HG03066 (cell line): ENCODE measurements at regions not wholly inside any gene's neighbourhood (a gene's known extent, or its start where the extent isn't known, plus 50 kb on each side); places are given as distances from the start of the nearest gene placed in this dataset.

ENCODE experiments used
- ATAC-seq: cut with Tn5 transposase; IDR thresholded peaks from one replicate; pipeline ENCODE4 v1.9.1; 2021; ENCODE audit warnings: low read depth; ENCODE audit not compliant: unreplicated experiment

- ATAC-seq, result no peak
Measured at GRCh38 chrX:42459735-42460134, 318.2 kb downstream of the PPP1R2C start.

GRCh38 chrX:42456176-42456700 is 321.7 kb downstream of the PPP1R2C start:
- ATAC-seq, result no peak

GRCh38 chrX:42450228-42450627 is 327.7 kb downstream of the PPP1R2C start:
- no peak for ATAC-seq

- no peak for ATAC-seq
Measured at GRCh38 chrX:42443267-42443666, 334.7 kb downstream of the PPP1R2C start.

GRCh38 chrX:42442745-42443144 is 335.2 kb downstream of the PPP1R2C start:
- no peak for ATAC-seq

- no peak for ATAC-seq
Measured at GRCh38 chrX:42437211-42437610, 340.8 kb downstream of the PPP1R2C start.

- ATAC-seq, result no peak
Measured at GRCh38 chrX:42434458-42435166, 343.4 kb downstream of the PPP1R2C start.

GRCh38 chrX:42432552-42432951 is 345.4 kb downstream of the PPP1R2C start:
- no peak for ATAC-seq

- no peak for ATAC-seq
Measured at GRCh38 chrX:42422961-42423360, 355.0 kb downstream of the PPP1R2C start.

GRCh38 chrX:42420426-42420825 is 357.5 kb downstream of the PPP1R2C start:
- no peak for ATAC-seq

- ATAC-seq, result no peak
Measured at GRCh38 chrX:42415636-42416035, 362.3 kb downstream of the PPP1R2C start.

GRCh38 chrX:42414057-42414456 is 363.9 kb downstream of the PPP1R2C start:
- no peak for ATAC-seq

- ATAC-seq, result no peak
Measured at GRCh38 chrX:42399632-42400024, 378.3 kb downstream of the PPP1R2C start.

GRCh38 chrX:42398967-42399631 is 378.9 kb downstream of the PPP1R2C start:
- no peak for ATAC-seq

GRCh38 chrX:42396136-42396535 is 381.8 kb downstream of the PPP1R2C start:
- ATAC-seq, result no peak

- ATAC-seq, result no peak
Measured at GRCh38 chrX:42392846-42393245, 385.1 kb downstream of the PPP1R2C start.

- no peak for ATAC-seq
Measured at GRCh38 chrX:42386681-42387080, 391.3 kb downstream of the PPP1R2C start.

- ATAC-seq, result no peak
Measured at GRCh38 chrX:42385730-42386129, 392.2 kb downstream of the PPP1R2C start.

GRCh38 chrX:42384956-42385355 is 393.0 kb downstream of the PPP1R2C start:
- ATAC-seq, result no peak

GRCh38 chrX:42378857-42379256 is 399.1 kb downstream of the PPP1R2C start:
- ATAC-seq, result no peak

- no peak for ATAC-seq
Measured at GRCh38 chrX:42375086-42375485, 402.9 kb downstream of the PPP1R2C start.

- ATAC-seq, result no peak
Measured at GRCh38 chrX:42366181-42366580, 411.8 kb downstream of the PPP1R2C start.
